HG03280 (cell line): ENCODE measurements at regions not wholly inside any gene's neighbourhood (a gene's known extent, or its start where the extent isn't known, plus 50 kb on each side); places are given as distances from the start of the nearest gene placed in this dataset.

ENCODE experiments used
- ATAC-seq: cut with Tn5 transposase; IDR thresholded peaks from one replicate; pipeline ENCODE4 v1.9.1; 2021; ENCODE audit warnings: mild to moderate bottlenecking, moderate library complexity; ENCODE audit not compliant: unreplicated experiment

- ATAC-seq: no peak
Measured at GRCh38 chr6:2433711-2434110, 188.3 kb upstream of the GMDS start.

- ATAC-seq: no peak
Measured at GRCh38 chr6:2433266-2433665, 187.9 kb upstream of the GMDS start.

- no peak for ATAC-seq
Measured at GRCh38 chr6:2432292-2432691, 186.9 kb upstream of the GMDS start.

- no peak for ATAC-seq
Measured at GRCh38 chr6:2430612-2431011, 185.2 kb upstream of the GMDS start.

GRCh38 chr6:2429460-2429859 lies 184.1 kb upstream of the GMDS start:
- ATAC-seq: no peak

- ATAC-seq: no peak
Measured at GRCh38 chr6:2429032-2429431, 183.6 kb upstream of the GMDS start.

GRCh38 chr6:2426561-2427340 lies 181.3 kb upstream of the GMDS start:
- no peak for ATAC-seq

- ATAC-seq: no peak
Measured at GRCh38 chr6:2416128-2416712, 170.8 kb upstream of the GMDS start.

- no peak for ATAC-seq
Measured at GRCh38 chr6:2414885-2415547, 169.6 kb upstream of the GMDS start.

GRCh38 chr6:2412731-2413130 lies 167.3 kb upstream of the GMDS start:
- ATAC-seq: no peak

GRCh38 chr6:2410656-2411380 lies 165.4 kb upstream of the GMDS start:
- ATAC-seq: no peak

GRCh38 chr6:2407525-2407924 lies 162.1 kb upstream of the GMDS start:
- no peak for ATAC-seq

GRCh38 chr6:2404211-2404929 lies 159.0 kb upstream of the GMDS start:
- ATAC-seq: no peak

GRCh38 chr6:2403546-2403945 lies 158.1 kb upstream of the GMDS start:
- no peak for ATAC-seq

- no peak for ATAC-seq
Measured at GRCh38 chr6:2396846-2397630, 151.6 kb upstream of the GMDS start.

- ATAC-seq: no peak
Measured at GRCh38 chr6:2396042-2396657, 150.7 kb upstream of the GMDS start.

GRCh38 chr6:2388554-2389324 lies 143.3 kb upstream of the GMDS start:
- ATAC-seq: no peak

GRCh38 chr6:2387445-2387844 lies 142.0 kb upstream of the GMDS start:
- no peak for ATAC-seq

- no peak for ATAC-seq
Measured at GRCh38 chr6:2385471-2385983, 140.1 kb upstream of the GMDS start.
